LNCaP clone FGC (cell line): ENCODE measurements at regions not wholly inside any gene's neighbourhood (a gene's known extent, or its start where the extent isn't known, plus 50 kb on each side); places are given as distances from the start of the nearest gene placed in this dataset.

ENCODE experiments used
- DNase-seq: peaks from one replicate; pipeline ENCODE4 v3.0.0-alpha.2; 2011; ENCODE audit warnings: low read depth
- H3K4me3 ChIP-seq: 2 replicates; pipeline ENCODE4 v1.5.1; 2011; ENCODE audit warnings: mild to moderate bottlenecking, low read depth, low read length, control low read depth
- CTCF ChIP-seq: IDR thresholded peaks from 2 replicates; pipeline ENCODE4 v1.5.1; 2012; ENCODE audit warnings: mild to moderate bottlenecking; ENCODE audit not compliant: control insufficient read depth, insufficient read depth; ENCODE audit errors: extremely low read depth

GRCh38 chr2:120435671-120436459 lies 89.9 kb downstream of the INHBB start:
- no peak overlapping the region for H3K4me3 ChIP-seq
- no peak for DNase-seq
- TF ChIP-seq CTCF = no peak

GRCh38 chr2:120436460-120436739 lies 90.5 kb downstream of the INHBB start:
- no peak for DNase-seq
- no peak for TF ChIP-seq CTCF
- H3K4me3 ChIP-seq = no peak overlapping the region

GRCh38 chr2:120436885-120437603 lies 91.1 kb downstream of the INHBB start:
- TF ChIP-seq CTCF = peak; percentile 50
- DNase-seq = peak; percentile 33
- H3K4me3 ChIP-seq = no peak overlapping the region

- H3K4me3 ChIP-seq = no peak overlapping the region
- no peak for TF ChIP-seq CTCF
- no peak for DNase-seq
These were observed 91.7 kb downstream of the INHBB start for GRCh38 chr2:120437604-120438000.

- no peak overlapping the region for H3K4me3 ChIP-seq
- DNase-seq = no peak
- TF ChIP-seq CTCF = no peak
These were observed 92.5 kb downstream of the INHBB start for GRCh38 chr2:120438301-120439066.

GRCh38 chr2:120439067-120439368 lies 93.1 kb downstream of the INHBB start:
- DNase-seq = no peak
- no peak overlapping the region for H3K4me3 ChIP-seq

More at GRCh38 chr2:120439067-120439368, 93.1 kb downstream of the INHBB start:
- TF ChIP-seq CTCF = no peak
